COR-L47 (cell line): ENCODE measurements at regions not wholly inside any gene's neighbourhood (a gene's known extent, or its start where the extent isn't known, plus 50 kb on each side); places are given as distances from the start of the nearest gene placed in this dataset.

Experiments
- DNase-seq: peaks from one replicate; lab custom pipeline; 2025; lab: John Stamatoyannopoulos, UW

GRCh38 chr12:74816398-74817175, 279.0 kb downstream of the ATXN7L3B start:
- DNase-seq: no peak

- no peak for DNase-seq
Observed at GRCh38 chr12:74817499-74817898, 279.9 kb downstream of the ATXN7L3B start.

GRCh38 chr12:74818412-74818811, 280.8 kb downstream of the ATXN7L3B start:
- DNase-seq: no peak

DNA sequence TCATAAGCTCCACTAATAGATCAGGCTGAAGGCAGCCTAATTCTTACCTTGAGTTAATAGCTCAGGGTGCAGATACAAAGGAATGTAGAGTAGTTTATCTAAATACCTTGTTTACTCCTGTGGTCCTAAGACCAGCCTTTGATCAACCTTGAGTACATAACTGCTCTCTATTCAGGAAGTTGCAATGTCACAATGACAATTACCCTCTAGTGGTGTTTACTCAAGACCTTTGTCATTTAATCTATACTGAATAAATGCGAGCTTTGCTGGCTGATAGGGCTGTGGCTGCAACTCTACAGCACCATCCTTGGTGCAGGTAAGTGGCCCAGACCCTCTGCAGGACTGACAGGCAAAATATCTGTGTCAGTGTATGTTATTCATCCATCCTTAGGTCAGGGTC, 282.7 kb downstream of the ATXN7L3B start:
- no peak for DNase-seq

DNA sequence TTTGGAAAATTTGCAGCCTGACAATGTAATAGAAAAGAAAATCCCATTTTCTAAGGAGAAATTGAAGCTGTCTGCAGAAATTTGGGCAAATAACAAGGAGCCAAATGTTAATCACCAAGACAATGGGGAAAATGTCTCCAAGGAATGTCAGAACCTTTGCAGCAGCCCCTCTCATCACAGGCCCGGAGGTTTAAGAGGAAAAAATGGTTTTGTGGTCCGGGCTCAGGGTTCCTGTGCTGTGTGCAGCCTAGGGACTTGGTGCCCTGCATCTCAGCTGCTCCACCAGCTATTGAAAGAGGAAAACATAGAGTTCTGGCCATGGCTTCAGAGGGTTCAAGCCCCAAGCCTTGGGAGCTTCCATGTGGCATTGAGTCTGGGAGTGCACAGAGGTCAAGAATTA, 298.9 kb downstream of the ATXN7L3B start:
- no peak for DNase-seq

DNA sequence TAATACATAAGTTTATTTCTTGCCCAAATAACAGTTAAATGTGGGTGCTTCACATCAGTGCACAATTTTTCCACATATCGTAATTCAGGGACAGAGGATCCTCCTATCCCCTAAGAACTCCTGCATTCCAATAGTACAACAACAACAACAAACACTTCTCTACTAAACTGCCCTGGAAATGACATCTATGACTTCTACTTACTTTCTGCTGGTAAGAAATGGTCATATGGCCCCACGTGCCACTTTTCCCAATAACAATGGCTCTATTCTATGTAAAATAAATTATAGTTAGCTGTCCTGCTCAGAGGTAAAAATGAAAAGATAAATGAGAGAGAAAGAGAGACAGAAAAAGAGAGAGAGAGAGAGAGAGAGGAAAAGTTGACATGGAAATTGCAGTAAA, 308.5 kb downstream of the ATXN7L3B start:
- DNase-seq: no peak

DNA sequence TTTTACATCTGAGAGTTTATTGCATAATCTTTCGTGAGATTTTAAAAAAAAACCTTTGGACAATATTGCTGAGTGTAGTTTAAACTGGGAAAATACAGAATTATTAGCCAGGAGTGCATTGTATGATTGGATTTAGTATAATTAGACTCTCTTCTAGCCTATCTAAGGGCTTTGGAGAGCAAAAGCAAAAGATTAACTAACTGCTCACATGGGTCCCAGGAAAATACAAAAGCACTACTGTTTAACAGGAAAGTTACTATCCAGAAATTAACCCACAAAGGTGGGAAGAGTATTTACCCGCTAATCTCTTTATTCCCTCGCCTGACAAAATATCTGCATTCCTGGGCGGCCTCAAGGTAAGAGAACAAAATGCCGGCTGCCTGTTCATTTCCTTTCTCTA, 309.5 kb downstream of the ATXN7L3B start:
- no peak for DNase-seq

DNA sequence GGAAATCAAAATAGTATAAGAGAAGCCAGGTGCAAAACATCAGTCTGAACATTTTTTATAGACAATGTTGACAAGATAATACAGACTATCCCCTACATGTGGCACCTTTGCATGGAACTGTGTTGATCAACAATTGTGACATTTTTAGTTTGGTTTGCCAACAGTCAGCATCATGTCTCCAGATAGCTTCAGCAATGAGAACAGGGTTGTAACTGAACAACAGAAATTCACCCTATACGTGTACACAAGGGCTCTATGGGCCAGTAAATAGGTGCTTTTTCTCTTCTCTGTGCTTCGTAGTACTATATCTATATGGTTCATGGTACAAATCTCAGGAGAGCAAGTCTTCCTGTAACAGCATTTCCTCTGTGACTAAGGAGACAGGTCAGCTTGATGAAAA, 310.4 kb downstream of the ATXN7L3B start:
- DNase-seq: no peak

GRCh38 chr12:74849801-74850200, 312.2 kb downstream of the ATXN7L3B start:
- no peak for DNase-seq

DNA sequence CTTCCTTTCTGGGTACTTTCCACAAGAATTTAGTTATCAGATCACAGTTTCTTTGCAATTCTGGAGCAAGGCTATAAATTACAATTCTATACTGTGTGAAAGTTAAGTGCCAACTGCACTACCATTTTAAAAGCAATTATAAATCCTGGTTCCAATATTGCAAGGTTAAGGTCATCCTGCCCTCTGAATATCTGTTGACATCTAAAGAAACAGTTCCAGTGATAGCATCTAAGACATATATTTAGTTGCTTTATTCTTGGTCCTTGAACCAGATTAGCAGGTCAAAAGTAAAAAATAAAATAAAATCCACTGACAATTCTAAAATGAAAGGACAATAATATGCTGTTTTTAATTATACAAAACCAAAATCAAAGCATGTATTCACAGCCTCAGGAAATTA, 334.2 kb downstream of the ATXN7L3B start:
- DNase-seq: no peak

DNA sequence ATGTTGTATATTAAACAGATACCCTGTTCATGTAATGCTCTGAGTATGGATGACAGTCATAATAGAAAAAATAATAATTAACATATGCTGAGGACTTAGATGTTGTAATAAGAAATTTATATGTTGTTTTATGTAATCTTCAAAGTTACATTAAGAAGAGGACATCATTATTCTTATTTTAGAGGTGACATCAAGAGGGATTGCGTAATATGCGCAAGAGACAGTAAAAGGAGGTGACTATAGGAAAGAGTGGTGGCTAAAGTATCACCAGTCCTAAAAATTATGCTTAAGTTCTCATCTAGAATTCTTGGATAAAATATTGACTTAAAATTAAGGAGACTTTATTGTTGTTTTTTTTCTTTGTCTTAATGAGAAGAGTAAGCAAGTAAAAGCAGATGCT, 323.9 kb downstream of the KCNC2 start:
- no peak for DNase-seq

- DNase-seq: no peak
Observed at GRCh38 chr12:74889073-74889472, 320.6 kb downstream of the KCNC2 start.

- DNase-seq: no peak
Observed at GRCh38 chr12:74889563-74890236, 319.9 kb downstream of the KCNC2 start.

DNA sequence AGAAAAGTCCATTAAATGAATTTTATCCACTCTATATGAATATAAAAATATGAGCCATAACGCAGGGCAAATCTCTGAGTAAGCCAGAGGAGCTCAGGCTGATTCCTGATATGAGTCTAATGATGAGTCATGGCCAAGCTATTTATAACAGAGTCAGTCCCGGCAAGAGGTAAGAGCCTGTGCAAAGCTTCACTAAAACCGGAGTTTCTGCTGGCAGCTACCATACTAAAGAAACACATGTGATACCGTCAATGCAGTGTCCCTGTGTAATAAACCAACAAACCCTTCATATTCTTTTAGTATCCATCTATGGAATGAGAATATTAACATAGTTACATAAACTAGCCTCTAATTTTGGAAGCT, 319.4 kb downstream of the KCNC2 start:
- no peak for DNase-seq

DNA sequence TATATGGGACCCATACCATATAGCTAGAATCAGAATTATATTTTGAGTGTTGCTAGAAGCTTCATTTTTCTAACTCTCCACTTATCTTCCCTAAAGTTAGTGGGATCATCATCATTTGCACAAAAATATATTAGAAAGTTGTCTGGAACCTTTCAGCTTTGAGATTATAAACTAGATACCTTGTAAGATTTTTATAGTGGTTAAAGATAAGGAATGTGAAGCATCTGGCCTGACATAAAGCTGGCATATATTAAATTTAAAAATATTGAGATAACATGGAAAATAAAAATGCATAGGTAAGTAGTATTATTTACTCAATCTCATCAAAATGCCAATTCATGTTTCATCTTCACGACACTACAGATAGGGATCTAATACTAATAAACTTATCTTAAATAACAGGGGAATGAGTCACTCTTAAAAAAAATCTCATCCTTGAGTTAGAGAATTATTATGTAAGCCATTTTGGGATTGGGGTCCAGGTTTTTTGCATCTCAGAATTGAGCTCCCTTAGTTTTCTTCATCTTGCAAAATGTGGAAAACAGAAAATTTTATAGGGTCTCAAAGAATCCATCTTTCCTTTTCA, 318.5 kb downstream of the KCNC2 start:
- DNase-seq: no peak

- DNase-seq: no peak
Observed at GRCh38 chr12:74892057-74892633, 317.5 kb downstream of the KCNC2 start.

- no peak for DNase-seq
Observed at GRCh38 chr12:74896186-74896585, 313.5 kb downstream of the KCNC2 start.

DNA sequence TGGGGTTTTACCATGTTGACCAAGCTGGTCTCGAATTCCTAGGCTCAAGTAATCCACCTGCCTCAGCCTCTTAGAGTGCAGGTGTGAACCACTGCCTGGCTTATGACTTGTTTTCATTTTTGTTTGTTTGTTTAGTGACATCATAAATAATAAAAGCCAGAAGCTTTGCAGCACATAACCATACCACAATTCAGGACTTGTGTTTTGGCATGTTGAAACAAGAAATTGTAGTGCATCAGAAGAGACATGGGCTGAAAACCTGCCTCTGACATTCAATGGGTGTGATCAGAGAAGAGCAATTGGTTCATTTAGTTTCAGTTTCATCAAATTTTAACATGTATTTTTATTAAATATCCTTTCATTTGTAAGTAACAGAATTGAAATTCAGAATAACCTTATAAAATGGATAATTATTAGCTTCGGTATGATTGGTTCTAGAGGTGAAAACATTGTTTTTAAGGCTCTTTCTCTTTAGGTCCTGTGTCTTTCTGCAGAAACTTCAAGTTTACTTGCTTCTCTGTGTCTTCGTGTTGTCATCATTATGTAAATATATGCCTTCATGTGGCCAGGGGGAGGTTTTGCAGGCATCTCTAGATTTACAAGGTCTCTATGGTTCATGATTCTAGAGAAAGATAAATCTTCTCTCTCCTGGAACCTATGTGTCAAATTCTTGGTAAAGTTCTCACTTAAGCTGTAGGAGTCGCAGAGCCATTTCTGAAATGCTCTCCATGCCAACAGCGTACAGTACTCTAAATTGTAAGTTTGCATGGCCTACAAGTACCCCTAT, 312.0 kb downstream of the KCNC2 start:
- no peak for DNase-seq

- no peak for DNase-seq
Observed at GRCh38 chr12:74899031-74899829, 310.4 kb downstream of the KCNC2 start.

GRCh38 chr12:74900232-74900631, 309.4 kb downstream of the KCNC2 start:
- no peak for DNase-seq

- no peak for DNase-seq
Observed at GRCh38 chr12:74903522-74903921, 306.1 kb downstream of the KCNC2 start.
